Testis (tissue), 2 donors: ENCODE measurements at regions not wholly inside any gene's neighbourhood (a gene's known extent, or its start where the extent isn't known, plus 50 kb on each side); places are given as distances from the start of the nearest gene placed in this dataset.

Experiments
- POLR2A ChIP-seq: fragments of 450-650 bp; IDR thresholded peaks from one replicate; pipeline ENCODE4 v1.6.1; 2017; ENCODE audit warnings: antibody characterized with exemption, mild to moderate bottlenecking, moderate library complexity
- TF ChIP-seq, protein P1 (sequence below), 3 experiments: fragments of 450-650 bp in 2 of 3; fragments of 200-600 bp in 1 of 3; sonication (generic) in 1 of 3; IDR thresholded peaks; one replicate each; pipeline ENCODE4 v1.5.1; 2016 to 2019; ENCODE audit warnings: antibody characterized with exemption in 3 of 3, mild to moderate bottlenecking in 2 of 3, moderate library complexity in 1 of 3

DNA sequence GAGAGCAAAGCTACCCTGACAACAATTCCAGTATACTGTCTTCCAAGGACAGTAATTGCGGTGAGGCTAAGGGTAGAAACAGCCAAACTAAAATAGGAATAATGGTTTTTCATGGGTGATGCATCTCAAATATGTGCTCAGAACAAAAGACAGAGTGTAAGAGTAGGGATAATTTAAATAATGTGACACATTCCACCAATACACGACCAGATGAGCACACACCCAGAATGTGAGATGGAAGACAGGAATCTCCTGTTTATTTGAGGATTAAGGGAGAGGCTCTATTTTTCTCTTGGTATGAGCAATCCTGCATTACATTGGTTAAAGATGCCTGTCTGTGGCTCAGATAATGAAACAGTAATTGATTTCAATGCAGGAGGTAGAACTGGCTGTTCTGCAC, 292.9 kb upstream of the ZFP64 start:
- TF ChIP-seq, protein P1, sequence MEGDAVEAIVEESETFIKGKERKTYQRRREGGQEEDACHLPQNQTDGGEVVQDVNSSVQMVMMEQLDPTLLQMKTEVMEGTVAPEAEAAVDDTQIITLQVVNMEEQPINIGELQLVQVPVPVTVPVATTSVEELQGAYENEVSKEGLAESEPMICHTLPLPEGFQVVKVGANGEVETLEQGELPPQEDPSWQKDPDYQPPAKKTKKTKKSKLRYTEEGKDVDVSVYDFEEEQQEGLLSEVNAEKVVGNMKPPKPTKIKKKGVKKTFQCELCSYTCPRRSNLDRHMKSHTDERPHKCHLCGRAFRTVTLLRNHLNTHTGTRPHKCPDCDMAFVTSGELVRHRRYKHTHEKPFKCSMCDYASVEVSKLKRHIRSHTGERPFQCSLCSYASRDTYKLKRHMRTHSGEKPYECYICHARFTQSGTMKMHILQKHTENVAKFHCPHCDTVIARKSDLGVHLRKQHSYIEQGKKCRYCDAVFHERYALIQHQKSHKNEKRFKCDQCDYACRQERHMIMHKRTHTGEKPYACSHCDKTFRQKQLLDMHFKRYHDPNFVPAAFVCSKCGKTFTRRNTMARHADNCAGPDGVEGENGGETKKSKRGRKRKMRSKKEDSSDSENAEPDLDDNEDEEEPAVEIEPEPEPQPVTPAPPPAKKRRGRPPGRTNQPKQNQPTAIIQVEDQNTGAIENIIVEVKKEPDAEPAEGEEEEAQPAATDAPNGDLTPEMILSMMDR (IDR thresholded peaks at IDR 0.05), result no peak
- TF ChIP-seq POLR2A, result no peak
